Natural killer cell (primary cell): ENCODE measurements at regions not wholly inside any gene's neighbourhood (a gene's known extent, or its start where the extent isn't known, plus 50 kb on each side); places are given as distances from the start of the nearest gene placed in this dataset.

ENCODE experiments used
- ATAC-seq, 3 donors: fragments of 150-1000 bp in 2 of 3; fragments of 200-7000 bp in 1 of 3; cut with Tn5 transposase; 1 replicate in 1 of 3; 2 replicates in 2 of 3; pipeline ENCODE4 v1.10.0; 2021; ENCODE audit warnings: mild to moderate bottlenecking in 2 of 3, moderate library complexity in 2 of 3
- DNase-seq, 2 donors: peaks; one replicate each; pipeline versions ENCODE4 v3.0.0 to v3.0.0-alpha.2; 2013 to 2021; ENCODE audit warnings: mixed read lengths in 1 of 2
- H3K27ac ChIP-seq: one replicate; pipeline ENCODE4 v1.5.1; 2013; ENCODE audit warnings: mild to moderate bottlenecking, low read length
- H3K27me3 ChIP-seq: one replicate; pipeline ENCODE4 v1.6.1; 2013; ENCODE audit warnings: low read length; ENCODE audit not compliant: control insufficient read depth, insufficient read depth
- H3K36me3 ChIP-seq: one replicate; pipeline ENCODE4 v1.6.1; 2013; ENCODE audit warnings: low read length; ENCODE audit not compliant: control insufficient read depth, insufficient read depth
- H3K4me1 ChIP-seq: one replicate; pipeline ENCODE4 v1.6.1; 2013; ENCODE audit warnings: low read length; ENCODE audit not compliant: control insufficient read depth, insufficient read depth
- H3K4me3 ChIP-seq: one replicate; pipeline ENCODE4 v1.5.1; 2013; ENCODE audit warnings: low read length
- H3K9me3 ChIP-seq: one replicate; pipeline ENCODE4 v1.6.1; 2013; ENCODE audit warnings: low read length; ENCODE audit not compliant: control insufficient read depth, insufficient read depth
- H3K27ac Mint-ChIP-seq, 2 donors: one replicate each; pipeline ENCODE4 v1.8.0; 2022; ENCODE audit warnings: mild to moderate bottlenecking in 2 of 2, mixed read lengths in 2 of 2, moderate library complexity in 1 of 2
- H3K27me3 Mint-ChIP-seq, 2 donors: one replicate each; pipeline ENCODE4 v1.8.0; 2022; ENCODE audit warnings: low read depth in 2 of 2, mixed read lengths in 2 of 2
- H3K36me3 Mint-ChIP-seq: one replicate; pipeline ENCODE4 v1.8.0; 2022; ENCODE audit warnings: mixed read lengths
- H3K4me1 Mint-ChIP-seq, 2 donors: one replicate each; pipeline ENCODE4 v1.8.0; 2022; ENCODE audit warnings: mixed read lengths in 2 of 2
- H3K4me3 Mint-ChIP-seq: one replicate; pipeline ENCODE4 v1.8.0; 2022; ENCODE audit warnings: mild to moderate bottlenecking, moderate library complexity, mixed read lengths
- H3K9me3 Mint-ChIP-seq, 2 donors: one replicate each; pipeline ENCODE4 v1.8.0; 2022; ENCODE audit warnings: mixed read lengths in 2 of 2
- CTCF ChIP-seq: fragments of 200-600 bp; IDR thresholded peaks from one replicate; pipeline ENCODE4 v1.8.0; 2022; ENCODE audit warnings: antibody characterized with exemption
- whole genome bisulfite sequencing: methylation state at CpG from one replicate; pipeline ENCODE4 v1.1.7; 2013; ENCODE audit warnings: missing lambda C conversion rate; ENCODE audit not compliant: insufficient coverage; 5-methylcytosine and 5-hydroxymethylcytosine counted together
- intact Hi-C: fragments of 100-400 bp; cut with micrococcal nuclease; formaldehyde crosslinking; loops from one replicate; pipeline ENCODE4 v1.14.2; 2022

- Histone ChIP-seq H3K27me3 (no peaks in the 10 kb centered on the region), H3K27ac (no peak overlapping the region), H3K9me3 (no peaks in the 10 kb centered on the region), H3K4me1 (no peaks in the 10 kb centered on the region), H3K36me3 (no peaks in the 10 kb centered on the region), H3K4me3 (no peak overlapping the region)
- no peaks in the 10 kb centered on the region for H3K4me1 Mint-ChIP-seq
- H3K4me3 Mint-ChIP-seq: no peak overlapping the region
- H3K9me3 Mint-ChIP-seq: no peaks in the 10 kb centered on the region
- H3K36me3 Mint-ChIP-seq: no peaks in the 10 kb centered on the region
- intact Hi-C loops: no loop called here
- H3K27me3 Mint-ChIP-seq: peaks cover 0 to 2% of the 10 kb centered on the region in 2 donors
- DNase-seq: no peak
- ATAC-seq: no peak
- H3K27ac Mint-ChIP-seq: no peak overlapping the region
- no peak for TF ChIP-seq CTCF
These were observed 385.3 kb downstream of the CDC5L start for GRCh38 chr6:44772838-44773237.

GRCh38 chr6:44775121-44775520, 387.6 kb downstream of the CDC5L start:
- Histone ChIP-seq H3K9me3 (no peaks in the 10 kb centered on the region), H3K4me1 (no peaks in the 10 kb centered on the region), H3K27me3 (no peaks in the 10 kb centered on the region), H3K27ac (no peak overlapping the region), H3K4me3 (no peak overlapping the region), H3K36me3 (no peaks in the 10 kb centered on the region)
- 71% methylated on average over 1 of the region's 1 CpG for WGBS
- ATAC-seq: no peak
- H3K27me3 Mint-ChIP-seq: no peaks in the 10 kb centered on the region
- no peaks in the 10 kb centered on the region for H3K4me1 Mint-ChIP-seq
- DNase-seq: no peak
- H3K36me3 Mint-ChIP-seq: no peaks in the 10 kb centered on the region
- no peaks in the 10 kb centered on the region for H3K9me3 Mint-ChIP-seq
- H3K4me3 Mint-ChIP-seq: no peak overlapping the region
- no peak overlapping the region for H3K27ac Mint-ChIP-seq
- intact Hi-C loops: no loop called here
- no peak for TF ChIP-seq CTCF

- H3K4me3 Mint-ChIP-seq: no peak overlapping the region
- H3K27ac Mint-ChIP-seq: no peak overlapping the region
- no peaks in the 10 kb centered on the region for H3K36me3 Mint-ChIP-seq
- DNase-seq (no peak), ATAC-seq (no peak)
- Histone ChIP-seq H3K4me1 (no peaks in the 10 kb centered on the region), H3K36me3 (no peaks in the 10 kb centered on the region), H3K9me3 (no peaks in the 10 kb centered on the region), H3K27me3 (no peaks in the 10 kb centered on the region), H3K27ac (no peak overlapping the region), H3K4me3 (no peak overlapping the region)
- no peaks in the 10 kb centered on the region for H3K9me3 Mint-ChIP-seq
- no peaks in the 10 kb centered on the region for H3K27me3 Mint-ChIP-seq
- intact Hi-C loops: no loop called here
- TF ChIP-seq CTCF: no peak
- no peaks in the 10 kb centered on the region for H3K4me1 Mint-ChIP-seq
These were observed 388.8 kb downstream of the CDC5L start for GRCh38 chr6:44776344-44776743.

- no peak for TF ChIP-seq CTCF
- H3K27ac ChIP-seq: no peak overlapping the region
- H3K27me3 ChIP-seq: no peaks in the 10 kb centered on the region
- ATAC-seq: no peak
- no peak for DNase-seq
- no peaks in the 10 kb centered on the region for H3K4me1 ChIP-seq
- H3K4me3 Mint-ChIP-seq: no peak overlapping the region
- H3K36me3 ChIP-seq: no peaks in the 10 kb centered on the region
- H3K9me3 ChIP-seq: no peaks in the 10 kb centered on the region
- intact Hi-C loops: no loop called here
- no peaks in the 10 kb centered on the region for H3K4me1 Mint-ChIP-seq
- H3K27me3 Mint-ChIP-seq: no peaks in the 10 kb centered on the region
- no peaks in the 10 kb centered on the region for H3K9me3 Mint-ChIP-seq
- no peak overlapping the region for H3K27ac Mint-ChIP-seq
- H3K36me3 Mint-ChIP-seq: no peaks in the 10 kb centered on the region
- H3K4me3 ChIP-seq: no peak overlapping the region
- WGBS: 100% methylated on average over 1 of the region's 1 CpG
These were observed 391.0 kb downstream of the CDC5L start for GRCh38 chr6:44778513-44778912.
